Osteocyte (in vitro differentiated cells): ENCODE measurements at regions not wholly inside any gene's neighbourhood (a gene's known extent, or its start where the extent isn't known, plus 50 kb on each side); places are given as distances from the start of the nearest gene placed in this dataset.
A peak's percentile ranks its signal among the peaks of the same experiment; 100 is the strongest.

Experiments used
- DNase-seq: peaks from one replicate; pipeline ENCODE4 v3.0.0; 2021; ENCODE audit warnings: mixed read lengths; ENCODE audit not compliant: unreplicated experiment; ENCODE audit errors: extremely low spot score
- H3K27ac Mint-ChIP-seq: one replicate; pipeline ENCODE4 v1.8.0; 2021; ENCODE audit warnings: mild to moderate bottlenecking, mixed read lengths; ENCODE audit not compliant: unreplicated experiment
- H3K27me3 Mint-ChIP-seq: one replicate; pipeline ENCODE4 v1.8.0; 2021; ENCODE audit warnings: mixed read lengths; ENCODE audit not compliant: unreplicated experiment
- H3K36me3 Mint-ChIP-seq: one replicate; pipeline ENCODE4 v1.8.0; 2021; ENCODE audit warnings: mixed read lengths; ENCODE audit not compliant: unreplicated experiment
- H3K4me1 Mint-ChIP-seq: one replicate; pipeline ENCODE4 v1.8.0; 2021; ENCODE audit warnings: mixed read lengths; ENCODE audit not compliant: unreplicated experiment
- H3K4me3 Mint-ChIP-seq: one replicate; pipeline ENCODE4 v1.8.0; 2021; ENCODE audit warnings: mild to moderate bottlenecking, moderate library complexity, mixed read lengths; ENCODE audit not compliant: unreplicated experiment
- H3K9me3 Mint-ChIP-seq: one replicate; pipeline ENCODE4 v1.8.0; 2021; ENCODE audit warnings: mixed read lengths; ENCODE audit not compliant: unreplicated experiment
- TF ChIP-seq, protein P1 (sequence below): fragments of 200-600 bp; sonication (generic); IDR thresholded peaks from 2 replicates; pipeline ENCODE4 v1.5.0; 2021; ENCODE audit warnings: antibody characterized with exemption, mild to moderate bottlenecking, moderate library complexity

DNA sequence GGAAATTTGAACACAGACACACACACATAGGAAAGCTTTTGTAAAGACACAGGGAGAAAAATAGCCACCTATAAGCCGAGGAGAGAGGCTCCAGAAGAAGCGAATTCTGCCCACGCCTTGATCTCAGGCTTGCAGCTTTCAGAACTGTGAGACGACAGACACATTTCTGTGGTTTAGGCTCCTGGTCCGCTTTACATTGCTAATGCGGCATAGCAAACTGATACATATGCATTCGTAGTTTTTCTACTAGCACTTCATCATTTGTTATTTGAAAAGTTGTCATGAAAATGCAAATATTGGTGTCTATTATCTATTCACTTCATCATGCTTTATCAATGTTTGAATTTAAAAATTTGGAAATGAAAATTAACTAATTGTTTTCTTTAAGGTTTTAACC lies 674.9 kb downstream of the SEMA5A start:
- Mint-ChIP-seq H3K27ac (no peak overlapping the region), H3K9me3 (no peaks in the 10 kb centered on the region), H3K4me3 (no peak overlapping the region), H3K27me3 (no peaks in the 10 kb centered on the region), H3K4me1 (peaks cover 7% of the 10 kb centered on the region), H3K36me3 (no peaks in the 10 kb centered on the region)
- TF ChIP-seq, protein P1, sequence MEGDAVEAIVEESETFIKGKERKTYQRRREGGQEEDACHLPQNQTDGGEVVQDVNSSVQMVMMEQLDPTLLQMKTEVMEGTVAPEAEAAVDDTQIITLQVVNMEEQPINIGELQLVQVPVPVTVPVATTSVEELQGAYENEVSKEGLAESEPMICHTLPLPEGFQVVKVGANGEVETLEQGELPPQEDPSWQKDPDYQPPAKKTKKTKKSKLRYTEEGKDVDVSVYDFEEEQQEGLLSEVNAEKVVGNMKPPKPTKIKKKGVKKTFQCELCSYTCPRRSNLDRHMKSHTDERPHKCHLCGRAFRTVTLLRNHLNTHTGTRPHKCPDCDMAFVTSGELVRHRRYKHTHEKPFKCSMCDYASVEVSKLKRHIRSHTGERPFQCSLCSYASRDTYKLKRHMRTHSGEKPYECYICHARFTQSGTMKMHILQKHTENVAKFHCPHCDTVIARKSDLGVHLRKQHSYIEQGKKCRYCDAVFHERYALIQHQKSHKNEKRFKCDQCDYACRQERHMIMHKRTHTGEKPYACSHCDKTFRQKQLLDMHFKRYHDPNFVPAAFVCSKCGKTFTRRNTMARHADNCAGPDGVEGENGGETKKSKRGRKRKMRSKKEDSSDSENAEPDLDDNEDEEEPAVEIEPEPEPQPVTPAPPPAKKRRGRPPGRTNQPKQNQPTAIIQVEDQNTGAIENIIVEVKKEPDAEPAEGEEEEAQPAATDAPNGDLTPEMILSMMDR, result no peak
- no peak for DNase-seq

DNA sequence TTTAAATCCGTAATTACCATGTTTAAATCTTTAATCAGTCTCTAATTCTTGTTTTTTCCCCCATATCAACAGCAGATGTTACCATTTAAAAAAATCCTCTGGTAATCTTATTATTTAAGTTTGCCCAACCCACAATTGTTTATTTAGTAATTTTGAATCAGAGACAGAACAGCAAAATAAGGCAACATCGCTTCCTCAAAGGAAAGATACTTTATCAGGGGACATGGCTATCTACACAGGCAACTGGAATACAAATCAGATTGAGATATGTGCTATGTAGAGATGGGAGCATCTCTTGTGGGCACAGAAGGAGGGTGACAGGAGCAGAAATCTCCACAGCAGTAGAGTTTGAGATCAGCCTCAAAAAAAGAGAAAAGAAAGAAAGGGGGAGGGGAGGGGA lies 674.4 kb downstream of the SEMA5A start:
- Mint-ChIP-seq H3K9me3 (no peaks in the 10 kb centered on the region), H3K27me3 (no peaks in the 10 kb centered on the region), H3K4me3 (no peak overlapping the region), H3K27ac (no peak overlapping the region), H3K36me3 (no peaks in the 10 kb centered on the region), H3K4me1 (peaks cover 7% of the 10 kb centered on the region)
- TF ChIP-seq, protein P1, result no peak
- DNase-seq, result no peak

DNA sequence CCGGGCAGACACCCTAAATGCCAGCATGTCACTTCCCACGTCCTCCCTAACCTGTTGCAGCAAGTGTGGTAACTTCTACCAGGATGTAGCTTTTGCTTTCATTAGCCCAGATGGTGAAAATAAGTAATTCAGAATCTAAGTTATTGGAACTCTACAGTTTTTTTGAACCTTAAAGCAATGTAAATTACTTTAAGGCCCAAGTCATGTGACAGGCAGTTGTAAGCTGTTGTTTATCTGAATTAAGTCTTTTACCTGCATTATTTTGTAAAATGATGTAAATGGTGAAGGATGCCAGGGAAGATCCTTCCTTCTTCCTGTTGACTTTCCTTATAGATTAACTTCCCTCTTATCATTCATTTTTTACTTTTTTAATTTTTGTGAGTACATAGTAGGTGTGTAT lies 670.2 kb downstream of the SEMA5A start:
- Mint-ChIP-seq H3K36me3 (no peaks in the 10 kb centered on the region), H3K4me3 (no peak overlapping the region), H3K9me3 (peaks cover 16% of the 10 kb centered on the region), H3K27me3 (no peaks in the 10 kb centered on the region), H3K27ac (no peak overlapping the region), H3K4me1 (no peaks in the 10 kb centered on the region)
- DNase-seq, result no peak
- TF ChIP-seq, protein P1, result no peak

DNA sequence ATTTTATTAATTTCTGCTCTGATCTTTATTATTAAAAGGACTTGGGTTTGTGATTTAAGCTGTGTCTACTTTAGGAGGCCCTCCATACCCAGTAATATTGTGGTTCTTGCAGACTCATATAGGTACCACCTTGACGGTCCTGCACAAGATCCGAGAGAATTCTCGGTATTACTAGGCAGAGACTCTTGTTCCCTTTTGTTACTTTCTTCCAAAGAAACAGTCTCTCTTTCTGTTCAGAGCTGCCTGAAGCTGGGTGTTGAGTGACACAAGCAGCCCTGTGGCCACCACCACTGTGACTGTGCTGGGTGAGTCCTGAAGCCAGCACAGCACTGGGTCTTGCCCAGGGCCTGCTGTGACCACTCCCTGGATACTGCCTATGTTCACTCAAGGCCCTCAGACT lies 666.6 kb downstream of the SEMA5A start:
- TF ChIP-seq, protein P1, result no peak
- H3K27me3 Mint-ChIP-seq, result no peaks in the 10 kb centered on the region

GRCh38 chr5:8884029-8884428 lies 661.8 kb downstream of the SEMA5A start:
- H3K4me1 Mint-ChIP-seq, result peaks cover 1% of the 10 kb centered on the region
- TF ChIP-seq, protein P1, result peak; percentile 18
- peaks cover 3% of the 10 kb centered on the region for H3K9me3 Mint-ChIP-seq
- no peaks in the 10 kb centered on the region for H3K27me3 Mint-ChIP-seq
- H3K4me3 Mint-ChIP-seq, result no peak overlapping the region
- peaks cover 3% of the 10 kb centered on the region for H3K36me3 Mint-ChIP-seq
- no peak for DNase-seq
- H3K27ac Mint-ChIP-seq, result no peak overlapping the region

More for the DNA sequence above, 666.6 kb downstream of the SEMA5A start:
- Mint-ChIP-seq H3K9me3 (peaks cover 16% of the 10 kb centered on the region), H3K4me1 (no peaks in the 10 kb centered on the region), H3K27ac (no peak overlapping the region), H3K4me3 (no peak overlapping the region), H3K36me3 (no peaks in the 10 kb centered on the region)
- DNase-seq, result no peak
